HUDEP-2 (cell line): ENCODE measurements at regions not wholly inside any gene's neighbourhood (a gene's known extent, or its start where the extent isn't known, plus 50 kb on each side); places are given as distances from the start of the nearest gene placed in this dataset.
"Not testable (repeated sequence)": the region's sequence is repeated elsewhere in the genome, so short reads cannot be mapped to it uniquely, and the experiment has no call there.

Experiments used
- DNase-seq, 76 experiments: peaks; one replicate each; lab custom pipeline; 2025; ENCODE audit not compliant: unreplicated experiment in 76 of 76; lab: John Stamatoyannopoulos, UW

DNA sequence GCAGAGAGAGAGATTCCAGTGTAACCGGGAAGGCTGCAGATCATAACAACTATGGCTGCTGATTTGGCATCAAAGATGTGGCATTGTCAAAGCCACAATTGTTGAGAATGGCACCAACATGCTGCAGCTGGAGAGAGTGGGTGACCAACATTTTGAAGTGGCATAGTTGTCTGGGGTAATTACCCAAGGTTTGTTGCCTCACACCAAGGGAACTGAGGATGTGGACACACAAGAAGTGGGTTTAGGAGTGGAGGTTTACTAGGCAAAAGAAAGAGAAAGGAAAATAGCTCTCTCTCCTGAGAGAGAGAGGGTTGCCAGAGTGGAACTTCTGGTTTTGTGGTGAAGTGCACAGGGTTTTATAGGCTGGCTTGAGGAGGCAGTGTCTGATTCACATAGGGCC is 126.6 kb downstream of the FAM72C start:
- not testable (repeated sequence) for DNase-seq

DNA sequence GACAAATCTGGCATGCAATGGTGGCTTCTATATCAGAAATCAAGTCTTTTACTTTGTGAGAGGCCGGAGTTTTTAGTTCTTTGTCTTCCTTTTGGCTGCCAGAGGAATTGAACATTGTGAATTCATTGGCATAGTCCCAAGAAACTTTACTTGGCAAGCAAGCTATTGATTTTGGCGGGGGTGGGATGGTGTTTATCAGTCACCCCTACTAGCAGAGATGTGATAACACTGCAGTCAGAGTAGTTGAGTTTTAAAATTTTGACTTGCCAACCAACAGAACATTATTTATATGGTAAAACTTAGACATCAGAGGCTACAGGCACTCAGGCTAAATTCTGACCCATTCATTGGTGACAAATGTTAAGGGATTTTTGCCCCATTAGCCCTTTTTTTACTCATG is 129.7 kb downstream of the FAM72C start:
- DNase-seq: not testable (repeated sequence)

DNA sequence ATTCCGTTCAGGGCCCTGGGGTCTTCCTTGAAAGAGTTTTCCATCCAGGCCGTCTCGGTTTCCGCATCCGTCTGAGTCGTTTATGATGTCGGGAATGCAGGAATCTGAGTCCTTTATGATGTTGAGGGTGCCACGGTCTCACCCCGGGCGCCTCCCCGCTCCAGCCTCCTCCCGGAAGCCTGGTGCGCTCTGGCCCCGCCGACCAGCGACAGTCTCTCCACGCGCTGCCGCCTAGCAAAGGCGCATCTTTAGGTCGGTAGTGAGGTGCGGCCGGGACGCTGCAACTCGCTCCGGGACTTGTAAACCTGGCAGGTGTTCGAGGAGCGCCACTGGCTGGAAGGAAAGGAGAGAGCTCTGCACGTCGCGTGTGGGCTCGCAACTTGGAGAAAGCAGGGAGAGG is 132.6 kb downstream of the FAM72C start:
- DNase-seq: not testable (repeated sequence)

DNA sequence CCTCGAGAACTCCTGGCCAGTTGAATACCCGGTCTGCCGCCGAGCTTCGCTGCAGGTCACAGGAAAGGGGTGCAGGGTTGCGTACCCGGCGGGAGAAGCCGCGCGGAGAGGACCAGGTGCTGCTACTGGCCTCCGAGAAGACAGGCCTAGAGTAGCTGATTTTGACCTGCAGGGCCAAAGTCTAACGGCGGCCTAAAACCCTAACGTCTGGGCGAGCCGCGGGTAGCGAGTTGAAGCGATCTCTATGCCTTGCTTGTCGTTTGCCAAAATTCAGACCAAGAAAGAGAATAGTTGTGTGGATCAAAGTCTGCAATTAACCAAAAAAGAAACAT is 133.2 kb downstream of the FAM72C start:
- not testable (repeated sequence) for DNase-seq

DNA sequence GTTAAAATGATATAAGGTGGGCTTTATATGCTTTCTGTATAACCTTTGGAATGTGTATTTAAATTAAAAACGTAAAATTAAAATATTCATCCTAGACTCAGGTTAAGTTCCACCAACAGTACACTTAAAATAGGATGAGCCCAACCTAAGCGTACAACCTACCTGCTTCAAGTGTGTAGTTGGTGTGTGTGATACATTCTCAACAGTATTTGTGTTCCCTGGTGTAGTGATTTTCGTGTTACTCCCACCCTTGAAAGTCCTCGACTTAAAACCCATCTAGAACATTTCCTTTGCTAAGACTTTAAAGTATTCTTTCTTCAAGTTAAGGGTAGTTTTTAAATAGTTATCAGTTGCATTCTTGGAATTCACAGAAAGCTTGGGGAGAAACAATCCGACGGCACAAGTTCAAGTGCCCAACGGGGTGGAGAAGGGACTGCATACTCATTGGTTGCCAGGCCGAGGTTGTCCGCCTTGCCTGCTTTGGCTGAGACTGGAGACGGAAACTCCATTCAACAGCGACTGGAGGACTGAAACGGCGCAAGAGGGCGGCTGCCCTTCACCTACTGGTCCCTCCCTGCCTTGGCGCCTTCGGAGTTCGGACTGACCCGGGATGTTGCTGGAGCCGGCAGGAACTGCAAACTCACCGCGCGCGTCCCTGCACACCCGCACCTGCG is 133.7 kb downstream of the FAM72C start:
- DNase-seq: not testable (repeated sequence)

DNA sequence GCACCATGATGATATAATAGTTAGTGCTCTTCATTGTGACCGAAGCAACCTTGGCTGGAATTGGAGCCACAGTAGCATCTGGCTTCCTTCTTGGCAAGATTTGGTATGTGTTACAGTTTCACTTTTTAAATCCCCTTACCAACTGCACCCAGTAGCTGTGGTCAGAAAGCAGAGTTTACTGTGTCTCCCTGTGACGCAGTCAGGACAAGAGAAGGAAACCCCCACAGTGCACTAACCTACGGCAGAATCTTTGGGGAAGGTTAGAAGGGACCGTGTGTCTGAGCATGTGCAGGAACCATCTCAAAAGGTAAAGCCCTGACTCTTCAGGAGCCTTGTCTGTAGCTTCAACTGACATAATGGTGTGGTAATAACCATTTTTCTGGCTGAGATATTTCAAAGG is 138.4 kb downstream of the FAM72C start:
- DNase-seq: not testable (repeated sequence)

DNA sequence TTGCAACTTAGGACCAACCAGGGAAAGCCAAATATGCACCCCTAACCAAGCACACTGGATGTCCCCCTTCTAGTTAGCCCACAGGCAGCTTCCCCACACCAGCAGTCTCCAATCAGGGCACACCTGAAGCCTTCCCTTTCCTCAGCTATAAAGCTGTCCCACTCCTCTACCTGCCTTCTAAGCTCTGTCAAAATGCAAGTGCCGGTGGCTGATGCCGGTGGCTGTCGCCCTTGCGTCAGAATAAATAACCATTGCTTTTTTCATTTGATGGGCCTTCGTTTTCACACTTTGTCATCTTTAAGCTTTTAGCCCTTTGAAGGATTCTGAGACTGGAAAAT is 139.4 kb downstream of the FAM72C start:
- DNase-seq: not testable (repeated sequence)

DNA sequence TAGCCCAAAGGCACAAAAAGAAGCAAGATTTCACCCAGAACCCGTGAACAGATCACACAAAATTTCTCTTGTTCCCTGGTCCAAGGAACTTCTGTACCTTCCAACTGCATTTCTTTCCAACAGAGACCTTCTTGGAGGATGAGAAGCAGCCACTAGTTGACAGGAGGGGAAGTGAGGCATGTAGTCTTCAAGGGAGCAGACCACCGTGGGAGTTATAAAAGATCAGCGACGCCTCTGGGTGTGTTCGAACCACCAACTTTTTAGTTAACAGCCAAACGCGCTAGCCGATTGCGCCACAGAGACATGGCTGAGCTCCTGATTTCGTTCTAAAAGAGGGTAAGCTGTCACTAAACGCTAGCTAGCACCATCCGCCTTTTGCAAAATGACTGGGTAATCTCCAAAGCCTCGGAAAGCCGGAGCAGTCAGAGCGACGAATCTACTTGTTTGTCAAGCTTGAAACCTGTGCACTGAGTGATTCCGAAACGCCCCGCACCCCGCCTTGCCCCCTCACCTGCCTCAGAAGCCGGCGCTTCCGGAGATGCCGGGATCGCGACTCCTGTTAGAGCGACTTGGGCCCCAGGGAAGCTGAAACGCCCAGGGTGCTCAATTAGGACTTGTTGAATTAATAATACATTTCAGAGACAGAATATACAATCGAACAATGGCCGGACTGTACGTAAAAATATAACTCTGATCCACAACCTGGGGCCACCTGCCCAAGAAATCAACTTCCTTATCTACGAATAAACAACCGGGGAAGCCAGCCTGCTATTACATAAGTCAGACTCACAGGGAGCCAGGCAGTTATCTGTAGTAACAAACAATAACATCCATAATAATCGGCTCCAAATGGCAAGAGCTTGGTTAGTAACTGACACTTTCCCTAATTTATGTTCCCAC is 140.1 kb downstream of the FAM72C start:
- not testable (repeated sequence) for DNase-seq

DNA sequence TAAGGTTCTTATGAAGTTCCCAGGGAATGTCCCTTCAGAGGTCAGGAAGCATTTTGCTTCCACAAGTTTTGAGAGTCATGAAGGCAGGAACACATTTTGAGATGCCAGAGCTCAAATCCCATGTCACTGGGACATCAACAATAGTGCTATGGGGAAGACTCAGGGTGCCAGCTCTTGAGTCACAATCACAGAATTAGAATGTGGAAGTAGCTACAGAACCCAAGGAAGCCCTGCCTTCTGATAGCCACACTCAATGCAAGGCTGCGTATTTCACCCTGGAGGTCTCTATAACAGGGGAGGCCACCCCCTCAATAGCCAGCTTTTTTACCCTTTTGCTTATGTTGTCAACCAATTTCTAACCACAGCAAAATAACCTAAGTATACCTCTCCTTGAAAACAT is 145.6 kb downstream of the FAM72C start:
- DNase-seq: not testable (repeated sequence)

DNA sequence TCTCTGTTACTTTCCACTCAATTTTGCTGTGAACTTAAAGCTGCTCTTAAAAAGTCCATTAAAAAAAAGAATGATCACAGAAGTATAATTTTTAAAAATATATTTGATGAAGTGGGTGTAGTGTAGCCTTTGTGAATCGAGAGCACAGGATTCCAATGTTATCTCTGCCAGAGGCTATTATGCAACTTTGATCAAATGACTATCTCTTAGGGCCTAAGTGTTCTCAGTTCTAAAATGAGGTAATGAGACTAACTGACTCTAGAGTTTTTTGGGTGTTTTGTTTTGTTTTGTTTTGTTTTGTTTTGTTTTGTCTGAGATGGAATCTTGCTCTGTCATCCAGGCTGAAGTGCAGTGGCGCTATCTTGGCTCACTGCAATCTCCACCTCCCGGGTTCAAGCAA is 147.5 kb downstream of the FAM72C start:
- not testable (repeated sequence) for DNase-seq

DNA sequence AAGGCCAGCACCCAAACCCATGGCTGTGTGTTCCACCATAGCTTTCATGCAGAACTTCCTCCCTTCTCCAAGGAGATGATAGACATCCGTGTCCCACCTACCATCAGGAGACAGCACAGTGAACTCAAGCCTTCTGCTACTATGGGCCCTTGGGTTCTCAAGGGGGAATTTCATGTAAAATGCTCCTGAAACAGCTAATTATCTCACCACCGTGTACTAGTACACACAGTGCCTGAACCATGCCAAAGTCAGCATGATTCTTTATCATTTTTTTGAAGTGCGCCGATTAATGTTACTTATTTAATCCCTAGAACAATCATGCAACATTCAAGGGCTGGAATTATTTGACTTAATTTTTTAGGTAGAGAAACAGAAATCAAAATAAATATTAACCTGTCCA is 151.7 kb downstream of the FAM72C start:
- DNase-seq: not testable (repeated sequence)

DNA sequence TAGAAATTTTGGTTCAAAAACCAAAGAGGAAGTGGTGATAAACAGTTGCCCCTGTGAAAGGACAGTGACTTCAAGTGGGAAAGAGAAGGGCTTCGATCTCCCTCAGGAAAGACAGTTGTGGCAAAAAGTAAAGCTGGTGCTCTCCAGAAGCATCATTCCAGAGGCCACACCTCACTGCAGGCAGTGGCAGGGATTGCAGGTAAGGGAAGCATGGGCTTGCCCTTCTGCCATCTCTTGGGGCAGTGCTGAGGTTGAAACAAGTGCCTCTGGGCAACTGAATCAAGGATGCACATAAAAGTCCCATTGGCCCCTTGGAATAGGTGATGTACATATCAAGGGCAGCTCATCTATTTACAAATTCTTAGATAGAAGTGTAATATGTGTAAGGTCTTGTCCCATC is 155.4 kb downstream of the FAM72C start:
- not testable (repeated sequence) for DNase-seq

DNA sequence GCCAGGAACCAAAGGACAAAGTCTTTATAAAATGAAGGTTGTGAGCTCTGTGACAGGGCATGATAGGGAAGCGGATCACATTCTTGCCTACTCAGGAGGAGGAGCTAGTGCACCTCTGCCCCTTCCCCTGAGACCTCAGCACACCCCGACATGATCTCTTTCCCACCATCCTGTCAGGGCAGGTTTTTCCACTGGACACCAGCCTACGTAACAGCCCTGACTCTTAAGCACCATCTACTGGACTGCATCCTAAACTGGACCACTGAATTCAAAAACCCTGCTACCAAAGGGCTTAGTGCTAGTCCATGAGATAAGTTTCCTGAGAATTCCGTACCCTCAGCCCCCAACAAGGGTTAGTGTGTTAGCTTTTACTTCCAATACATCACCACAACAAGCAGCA is 166.4 kb downstream of the FAM72C start:
- DNase-seq: not testable (repeated sequence)

DNA sequence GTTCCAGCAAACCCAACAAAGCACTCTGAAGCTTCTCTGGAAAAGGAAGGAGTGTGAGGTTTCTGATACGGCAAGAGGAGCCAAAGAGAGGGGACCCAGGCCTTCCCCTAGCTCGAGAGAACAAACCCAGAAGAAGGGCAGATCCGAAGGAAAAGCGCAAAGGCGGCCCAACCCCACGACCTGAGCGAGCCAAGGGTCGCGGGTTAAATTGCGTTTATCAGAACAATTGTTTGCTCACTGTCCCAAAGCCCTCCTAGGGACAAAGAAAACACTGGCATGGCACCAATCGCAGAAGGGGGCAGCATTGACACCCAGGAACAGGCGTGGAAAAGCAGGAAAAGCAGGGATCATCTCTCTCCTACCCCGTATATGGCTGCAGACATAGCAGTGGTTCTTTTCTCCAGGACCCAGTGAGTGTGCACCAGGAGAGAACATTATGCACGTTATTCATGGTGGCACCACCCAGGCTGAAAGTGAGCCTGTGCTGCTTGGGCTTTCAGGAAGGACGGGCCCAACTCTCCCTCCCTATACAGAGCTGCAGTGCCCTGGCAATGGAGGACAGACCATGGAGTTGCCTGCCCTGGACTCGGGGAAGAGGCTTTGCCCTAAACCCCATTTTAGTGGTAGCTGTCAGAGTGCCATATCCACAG is 167.0 kb downstream of the FAM72C start:
- DNase-seq: not testable (repeated sequence)

DNA sequence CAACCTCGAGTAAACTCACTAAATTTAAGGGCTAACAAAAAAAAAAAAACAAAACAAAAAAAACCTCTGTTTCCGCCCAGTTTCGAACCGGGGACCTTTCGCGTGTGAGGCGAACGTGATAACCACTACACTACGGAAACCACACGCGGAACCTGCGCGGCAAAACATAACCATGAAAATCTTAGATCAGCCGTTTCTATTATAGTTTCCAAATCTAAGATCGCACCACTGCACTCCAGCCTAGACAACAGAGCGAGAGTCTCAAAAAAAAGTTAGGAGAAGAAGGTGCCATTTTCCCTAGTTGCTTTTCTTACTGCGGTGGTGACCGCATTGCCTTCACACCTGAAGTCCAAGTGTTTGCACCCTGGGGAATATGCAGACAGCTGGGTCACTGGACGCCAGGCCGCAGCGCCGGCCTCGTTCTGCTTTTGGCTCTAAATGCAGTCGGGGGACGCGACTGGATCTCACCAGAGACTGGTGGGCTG is 167.8 kb downstream of the FAM72C start:
- DNase-seq: not testable (repeated sequence)

DNA sequence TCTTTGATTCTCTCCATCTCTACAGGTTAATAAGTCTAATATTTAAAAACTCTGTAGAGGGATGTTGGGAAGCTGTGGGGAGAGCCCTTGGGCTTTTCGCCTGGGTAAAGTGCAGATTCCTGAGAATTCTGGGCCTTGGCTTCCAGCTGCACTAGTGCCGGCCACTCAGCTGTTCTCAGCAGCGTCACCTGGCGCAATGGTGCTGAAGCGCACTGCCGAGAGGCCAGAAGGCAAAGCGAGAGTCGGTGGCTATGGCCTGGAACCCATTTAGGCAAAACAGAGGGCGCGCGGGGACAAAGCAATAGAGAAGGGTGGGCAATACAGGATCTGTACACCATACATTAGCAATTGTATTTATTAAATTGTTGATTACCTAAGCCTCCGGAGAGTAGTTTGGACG is 168.7 kb downstream of the FAM72C start:
- DNase-seq: not testable (repeated sequence)

DNA sequence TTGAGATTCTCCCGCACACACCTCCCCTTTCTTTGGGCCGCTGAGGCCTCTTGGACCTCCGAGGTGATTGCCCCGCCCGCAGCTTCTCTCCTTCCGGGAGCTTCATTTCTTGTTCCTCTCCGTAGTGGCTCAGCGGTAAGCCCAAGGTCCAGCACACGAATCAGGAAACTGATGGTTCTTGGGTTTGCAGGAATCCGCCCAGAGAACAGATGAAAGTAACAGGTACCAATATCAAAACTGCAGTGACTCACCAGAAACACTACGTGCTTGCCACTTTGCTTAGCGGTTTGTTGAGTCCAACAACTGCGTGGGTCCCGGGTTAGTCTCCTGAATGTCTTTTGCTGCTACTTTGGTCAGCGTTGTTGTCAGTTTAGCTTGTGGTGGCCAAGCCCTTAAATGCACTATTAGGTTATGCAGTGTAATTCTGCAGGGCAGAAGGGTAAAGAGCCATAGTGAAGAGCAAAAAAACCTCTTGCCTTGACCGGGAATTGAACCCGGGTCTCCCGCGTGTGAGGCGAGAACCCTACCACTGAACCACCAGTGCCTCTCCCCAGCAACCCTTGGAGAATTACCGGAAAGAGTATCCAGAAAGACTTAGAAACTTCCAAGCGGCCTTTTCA is 172.1 kb downstream of the FAM72C start:
- DNase-seq: not testable (repeated sequence)

DNA sequence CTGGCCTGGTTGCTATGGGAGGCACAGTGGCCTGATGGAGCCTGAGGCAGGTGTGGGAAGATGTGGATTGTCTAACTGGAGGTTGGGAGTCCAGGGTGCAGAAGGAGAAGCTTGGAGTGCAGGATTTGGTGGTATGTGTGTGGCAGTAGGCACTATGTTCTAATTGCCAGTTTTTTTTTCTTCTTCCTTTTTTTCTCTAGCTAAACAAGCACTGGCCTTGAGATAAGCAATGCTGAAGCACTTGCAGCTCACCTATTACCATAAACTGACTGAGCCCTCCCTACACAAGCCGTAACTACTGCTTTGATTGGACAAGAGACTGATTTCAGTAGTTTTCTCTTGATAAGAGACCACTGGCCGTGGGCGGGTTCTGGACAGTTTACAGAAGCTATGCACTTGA is 175.4 kb downstream of the FAM72C start:
- not testable (repeated sequence) for DNase-seq

DNA sequence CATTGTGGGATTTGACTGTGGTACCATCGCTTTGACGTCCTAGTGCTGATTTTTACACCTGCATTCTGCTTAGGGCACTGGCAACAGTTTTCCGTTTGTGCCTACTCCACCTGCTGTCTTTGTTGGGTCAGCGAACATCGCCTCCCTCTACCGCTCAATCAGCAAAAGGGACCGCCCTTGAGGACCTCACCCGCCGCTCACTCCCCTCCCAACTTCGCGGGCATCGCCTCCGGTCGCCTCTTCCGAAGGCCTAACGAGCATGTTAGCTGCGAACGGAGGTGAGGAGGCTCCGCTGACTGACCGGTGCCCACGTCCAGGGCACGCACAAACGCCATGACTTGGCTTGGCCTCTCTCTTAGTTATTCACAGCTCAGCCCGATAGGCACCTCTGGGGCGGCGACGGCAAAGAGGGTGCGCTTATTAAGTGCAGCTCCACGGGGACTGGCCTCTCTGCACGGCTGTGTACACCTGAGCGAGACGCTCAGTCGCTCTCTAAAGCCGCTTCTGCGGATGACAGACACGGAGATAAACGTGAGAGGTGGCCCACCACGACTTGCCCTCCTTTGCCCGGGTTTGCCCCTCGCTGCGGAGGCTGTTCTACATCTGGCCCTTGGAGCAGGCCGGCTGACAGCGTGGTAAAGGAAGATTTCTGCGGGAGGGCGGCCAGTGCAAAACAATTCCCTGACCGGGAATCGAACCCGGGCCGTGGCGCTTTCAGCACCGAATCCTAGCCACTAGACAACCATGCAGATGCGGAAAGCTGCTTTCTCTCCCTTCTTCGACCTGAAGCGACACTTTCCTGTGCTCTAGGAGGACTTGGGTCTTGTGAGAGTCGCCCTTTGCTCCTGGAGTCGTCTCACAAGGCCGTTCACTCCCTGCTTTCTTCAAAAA is 179.5 kb downstream of the FAM72C start:
- not testable (repeated sequence) for DNase-seq

DNA sequence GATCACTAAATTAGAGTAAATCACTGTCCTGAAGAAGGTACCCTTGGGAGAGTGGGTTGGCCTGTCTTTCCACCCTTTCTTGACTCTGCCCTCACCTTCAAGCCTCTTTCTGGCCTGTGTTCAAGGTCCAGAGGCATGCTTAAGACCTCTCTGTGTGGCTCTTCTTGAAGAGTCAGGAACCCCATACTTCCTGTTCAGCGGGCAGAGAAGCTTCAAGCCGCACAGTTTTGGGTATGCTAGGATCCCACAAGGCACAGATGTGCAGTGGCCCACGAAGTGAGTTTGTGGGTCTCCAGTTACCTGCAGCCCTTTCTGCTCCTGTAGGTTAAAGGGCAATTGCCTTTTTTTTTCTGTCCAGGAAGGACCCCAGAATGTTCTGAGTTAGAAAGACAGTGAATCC is 185.4 kb downstream of the FAM72C start:
- not testable (repeated sequence) for DNase-seq
